ENCODE measurements at regions not wholly inside any gene's neighbourhood (a gene's known extent, or its start where the extent isn't known, plus 50 kb on each side); places are given as distances from the start of the nearest gene placed in this dataset.

GRCh38 chr4:18406264-18406663 is 384.7 kb upstream of the LCORL start:
- intact Hi-C loops (cut with DNase I; ENCODE audit: low total_unique reads) = no loop called here
- DNase-seq = no peak
- Histone ChIP-seq H3K9me3 (no peaks in the 10 kb centered on the region), H3K4me3 (no peak overlapping the region), H3K4me1 (peaks cover 0 to 7% (median 3%) of the 10 kb centered on the region in 4 donors), H3K27ac (no peak overlapping the region), H3K36me3 (no peaks in the 10 kb centered on the region), H3K27me3 (no peaks in the 10 kb centered on the region)
- in situ Hi-C loops (cut with MboI; ENCODE audit: low pct_ligation_motif_present in 1 of 4, low pct_unique_long_range_greater_than_20kb in 1 of 4, low sequenced_read_pairs in 3 of 4) = no loop called here
- 40 to 44% methylated on average over 1 of the region's 1 CpG for WGBS, 2 donors (ENCODE audit: low coverage in 1 of 2)
- TF ChIP-seq EP300 (IDR thresholded peaks at IDR 0.05; ENCODE audit: low read depth) (no peak), POLR2A (IDR thresholded peaks at IDR 0.05) (no peak), POLR2AphosphoS5 (IDR thresholded peaks at IDR 0.05) (no peak)
- TF ChIP-seq, protein P1, sequence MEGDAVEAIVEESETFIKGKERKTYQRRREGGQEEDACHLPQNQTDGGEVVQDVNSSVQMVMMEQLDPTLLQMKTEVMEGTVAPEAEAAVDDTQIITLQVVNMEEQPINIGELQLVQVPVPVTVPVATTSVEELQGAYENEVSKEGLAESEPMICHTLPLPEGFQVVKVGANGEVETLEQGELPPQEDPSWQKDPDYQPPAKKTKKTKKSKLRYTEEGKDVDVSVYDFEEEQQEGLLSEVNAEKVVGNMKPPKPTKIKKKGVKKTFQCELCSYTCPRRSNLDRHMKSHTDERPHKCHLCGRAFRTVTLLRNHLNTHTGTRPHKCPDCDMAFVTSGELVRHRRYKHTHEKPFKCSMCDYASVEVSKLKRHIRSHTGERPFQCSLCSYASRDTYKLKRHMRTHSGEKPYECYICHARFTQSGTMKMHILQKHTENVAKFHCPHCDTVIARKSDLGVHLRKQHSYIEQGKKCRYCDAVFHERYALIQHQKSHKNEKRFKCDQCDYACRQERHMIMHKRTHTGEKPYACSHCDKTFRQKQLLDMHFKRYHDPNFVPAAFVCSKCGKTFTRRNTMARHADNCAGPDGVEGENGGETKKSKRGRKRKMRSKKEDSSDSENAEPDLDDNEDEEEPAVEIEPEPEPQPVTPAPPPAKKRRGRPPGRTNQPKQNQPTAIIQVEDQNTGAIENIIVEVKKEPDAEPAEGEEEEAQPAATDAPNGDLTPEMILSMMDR (IDR thresholded peaks at IDR 0.05) = no peak

DNA sequence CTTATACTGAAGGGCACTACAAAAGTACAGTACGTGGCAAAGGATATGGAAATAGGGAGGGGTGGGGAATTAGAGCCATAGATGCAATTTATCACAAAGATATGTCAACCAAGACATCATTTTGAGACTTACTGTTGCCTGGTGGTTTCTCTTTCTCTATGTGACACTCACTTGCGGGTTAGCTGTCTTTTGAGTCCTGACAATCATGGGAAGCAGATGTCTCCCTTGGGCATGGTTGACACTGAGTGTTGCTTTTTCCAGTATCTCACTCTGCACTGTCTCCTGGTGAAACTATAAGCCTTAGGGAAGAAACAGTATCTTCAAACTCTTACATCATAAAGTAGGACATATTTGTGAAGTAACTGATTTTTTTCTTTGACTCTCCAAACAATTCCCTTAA is 383.5 kb upstream of the LCORL start:
- no peak for DNase-seq
- H3K4me3 ChIP-seq = no peak overlapping the region
- no peak overlapping the region for H3K27ac ChIP-seq
- no peaks in the 10 kb centered on the region for H3K27me3 ChIP-seq
- peaks cover 0 to 7% (median 4%) of the 10 kb centered on the region in 4 donors for H3K4me1 ChIP-seq
- TF ChIP-seq EP300 (IDR thresholded peaks at IDR 0.05; ENCODE audit: low read depth) (no peak), POLR2A (IDR thresholded peaks at IDR 0.05) (no peak), POLR2AphosphoS5 (IDR thresholded peaks at IDR 0.05) (no peak)
- TF ChIP-seq, protein P1 (IDR thresholded peaks at IDR 0.05) = no peak
- in situ Hi-C loops (cut with MboI; ENCODE audit: low pct_ligation_motif_present in 1 of 4, low pct_unique_long_range_greater_than_20kb in 1 of 4, low sequenced_read_pairs in 3 of 4) = no loop called here
- no peaks in the 10 kb centered on the region for H3K9me3 ChIP-seq
- H3K36me3 ChIP-seq = no peaks in the 10 kb centered on the region
- intact Hi-C loops (cut with DNase I; ENCODE audit: low total_unique reads) = no loop called here
- 40 to 52% methylated on average over 1 to 2 of the region's 2 CpGs for WGBS, 2 donors (ENCODE audit: low coverage in 1 of 2)

- Histone ChIP-seq H3K36me3 (no peaks in the 10 kb centered on the region), H3K27ac (no peak overlapping the region), H3K4me1 (peaks cover 0 to 7% (median 4%) of the 10 kb centered on the region in 4 donors), H3K27me3 (no peaks in the 10 kb centered on the region), H3K4me3 (no peak overlapping the region), H3K9me3 (no peaks in the 10 kb centered on the region)
- WGBS, 2 donors (ENCODE audit: low coverage in 1 of 2) = 44 to 56% methylated on average over 1 to 2 of the region's 2 CpGs
- intact Hi-C loops (cut with DNase I; ENCODE audit: low total_unique reads) = no loop called here
- DNase-seq = no peak
- TF ChIP-seq EP300 (IDR thresholded peaks at IDR 0.05; ENCODE audit: low read depth) (no peak), POLR2AphosphoS5 (IDR thresholded peaks at IDR 0.05) (no peak), POLR2A (IDR thresholded peaks at IDR 0.05) (no peak)
- TF ChIP-seq, protein P1 (IDR thresholded peaks at IDR 0.05) = no peak
- in situ Hi-C loops (cut with MboI; ENCODE audit: low pct_ligation_motif_present in 1 of 4, low pct_unique_long_range_greater_than_20kb in 1 of 4, low sequenced_read_pairs in 3 of 4) = no loop called here
These were observed 383.1 kb upstream of the LCORL start for GRCh38 chr4:18404642-18405041.

- Histone ChIP-seq H3K4me1 (peaks cover 0 to 7% (median 4%) of the 10 kb centered on the region in 4 donors), H3K9me3 (no peaks in the 10 kb centered on the region), H3K27ac (no peak overlapping the region), H3K36me3 (no peaks in the 10 kb centered on the region), H3K27me3 (no peaks in the 10 kb centered on the region), H3K4me3 (no peak overlapping the region)
- 64% methylated on average over 3 of the region's 3 CpGs; no CpG with 5 or more reads in 1 of the 2 donors for WGBS, 2 donors (ENCODE audit: low coverage in 1 of 2)
- no peak for DNase-seq
- intact Hi-C loops (cut with DNase I; ENCODE audit: low total_unique reads) (no loop called here), in situ Hi-C loops (cut with MboI; ENCODE audit: low pct_ligation_motif_present in 1 of 4, low pct_unique_long_range_greater_than_20kb in 1 of 4, low sequenced_read_pairs in 3 of 4) (no loop called here)
- TF ChIP-seq POLR2AphosphoS5 (IDR thresholded peaks at IDR 0.05) (no peak), EP300 (IDR thresholded peaks at IDR 0.05; ENCODE audit: low read depth) (no peak), POLR2A (IDR thresholded peaks at IDR 0.05) (no peak)
- TF ChIP-seq, protein P1 (IDR thresholded peaks at IDR 0.05) = no peak
These were observed 381.8 kb upstream of the LCORL start for GRCh38 chr4:18403327-18403726.

Data from transverse colon (tissue), 4 donors.